SKM-1 treated with dmso at 0.1 percent for 144 hours (cell line): ENCODE measurements at regions not wholly inside any gene's neighbourhood (a gene's known extent, or its start where the extent isn't known, plus 50 kb on each side); places are given as distances from the start of the nearest gene placed in this dataset.
"Not testable (repeated sequence)": the region's sequence is repeated elsewhere in the genome, so short reads cannot be mapped to it uniquely, and the experiment has no call there.

Experiments used
- DNase-seq: peaks from one replicate; lab custom pipeline; 2025; ENCODE audit not compliant: unreplicated experiment; lab: John Stamatoyannopoulos, UW

- DNase-seq: peak; percentile 84
Measured at GRCh38 chr2:150681120-150681804, 193.8 kb upstream of the RND3 start.

- no peak for DNase-seq
Measured at GRCh38 chr2:150679456-150680120, 192.1 kb upstream of the RND3 start.

GRCh38 chr2:150677551-150677950 is 190.1 kb upstream of the RND3 start:
- no peak for DNase-seq

- DNase-seq: no peak
Measured at GRCh38 chr2:150676747-150677383, 189.4 kb upstream of the RND3 start.

- DNase-seq: no peak
Measured at GRCh38 chr2:150675807-150676206, 188.3 kb upstream of the RND3 start.

- DNase-seq: no peak
Measured at GRCh38 chr2:150674283-150674682, 186.8 kb upstream of the RND3 start.

GRCh38 chr2:150672311-150672710 is 184.8 kb upstream of the RND3 start:
- no peak for DNase-seq

GRCh38 chr2:150669492-150669891 is 182.0 kb upstream of the RND3 start:
- no peak for DNase-seq

GRCh38 chr2:150667039-150667438 is 179.6 kb upstream of the RND3 start:
- not testable (repeated sequence) for DNase-seq

- DNase-seq: no peak
Measured at GRCh38 chr2:150663143-150663542, 175.7 kb upstream of the RND3 start.

GRCh38 chr2:150656002-150656401 is 168.5 kb upstream of the RND3 start:
- DNase-seq: no peak

GRCh38 chr2:150653351-150653750 is 165.9 kb upstream of the RND3 start:
- DNase-seq: no peak

GRCh38 chr2:150647943-150648342 is 160.5 kb upstream of the RND3 start:
- DNase-seq: no peak

- DNase-seq: no peak
Measured at GRCh38 chr2:150646746-150647145, 159.3 kb upstream of the RND3 start.

GRCh38 chr2:150644298-150645067 is 157.0 kb upstream of the RND3 start:
- no peak for DNase-seq

- DNase-seq: no peak
Measured at GRCh38 chr2:150643114-150643725, 155.8 kb upstream of the RND3 start.

- DNase-seq: no peak
Measured at GRCh38 chr2:150640039-150640438, 152.6 kb upstream of the RND3 start.

- no peak for DNase-seq
Measured at GRCh38 chr2:150639383-150639782, 151.9 kb upstream of the RND3 start.

GRCh38 chr2:150631236-150631821 is 143.9 kb upstream of the RND3 start:
- no peak for DNase-seq

GRCh38 chr2:150630587-150631235 is 143.2 kb upstream of the RND3 start:
- no peak for DNase-seq
